C4-2B (cell line): ENCODE measurements at regions not wholly inside any gene's neighbourhood (a gene's known extent, or its start where the extent isn't known, plus 50 kb on each side); places are given as distances from the start of the nearest gene placed in this dataset.

Source experiments
- CTCF ChIP-seq: fragments of 450-650 bp; conservative IDR thresholded peaks from 2 replicates; pipeline ENCODE4 v1.5.1; 2017; ENCODE audit warnings: mild to moderate bottlenecking
- ZFX ChIP-seq: fragments of 450-650 bp; IDR thresholded peaks from 2 replicates; pipeline ENCODE4 v1.6.1; 2017

GRCh38 chr3:18585004-18585968 lies 160.1 kb upstream of the SATB1 start:
- no peak for TF ChIP-seq CTCF
- TF ChIP-seq ZFX, result no peak
